Right forelimb (tissue), 1 donor: ENCODE measurements at regions not wholly inside any gene's neighbourhood (a gene's known extent, or its start where the extent isn't known, plus 50 kb on each side); places are given as distances from the start of the nearest gene placed in this dataset.

Experiments used
- DNase-seq: peaks from one replicate; pipeline ENCODE4 v3.0.0-alpha.2; 2018

DNA sequence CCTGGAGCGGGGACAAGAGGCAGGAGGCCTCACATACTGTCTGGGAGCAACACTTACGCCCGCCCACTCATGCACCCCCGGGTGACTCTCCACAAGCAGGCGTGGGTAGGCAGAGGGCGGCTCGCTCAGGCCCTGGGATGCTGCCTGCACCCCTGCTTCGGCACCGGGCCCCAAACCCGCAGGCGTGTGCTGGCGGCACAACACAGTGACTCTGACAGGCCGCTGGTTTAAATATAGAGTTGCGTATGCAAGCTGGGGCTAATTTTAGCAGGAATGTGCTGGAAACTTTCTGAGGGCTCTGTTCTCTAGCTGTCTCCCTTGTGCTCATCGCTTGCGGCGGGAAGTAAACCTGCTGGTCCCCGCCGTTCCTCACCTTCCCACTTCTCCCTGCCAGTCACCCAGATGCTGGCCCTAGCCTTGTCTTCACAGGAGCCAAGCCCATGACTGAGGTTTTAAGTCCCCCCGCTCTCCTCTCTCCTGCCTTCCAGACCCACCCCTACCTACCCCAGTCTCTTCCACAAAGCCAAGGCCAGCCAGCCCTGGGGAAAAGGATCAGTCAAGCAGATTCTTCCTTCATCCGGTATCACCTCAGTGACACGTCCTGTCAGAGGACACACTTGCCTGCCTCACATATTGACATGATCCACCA, 94.5 kb upstream of the FOXP4 start:
- DNase-seq, result peak; percentile 77

DNA sequence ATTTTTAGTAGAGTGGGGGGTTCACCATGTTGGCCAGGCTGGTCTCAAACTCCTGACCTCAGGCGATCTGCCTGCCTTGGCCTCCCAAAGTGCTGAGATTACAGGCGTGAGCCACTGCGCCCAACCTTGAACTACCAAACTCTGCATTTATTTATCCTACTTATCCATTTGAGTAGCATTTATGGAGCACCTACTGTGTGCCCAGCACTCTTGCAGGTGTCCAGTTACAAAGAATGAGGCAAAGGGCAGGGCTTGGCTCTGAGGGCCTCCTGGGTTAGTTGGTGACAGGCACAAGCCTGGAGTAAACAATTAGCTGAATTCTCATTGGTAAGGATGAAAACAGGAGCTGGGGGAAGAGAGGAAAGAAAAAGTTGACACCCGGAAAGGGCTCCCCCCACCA, 93.4 kb upstream of the FOXP4 start:
- DNase-seq, result no peak

DNA sequence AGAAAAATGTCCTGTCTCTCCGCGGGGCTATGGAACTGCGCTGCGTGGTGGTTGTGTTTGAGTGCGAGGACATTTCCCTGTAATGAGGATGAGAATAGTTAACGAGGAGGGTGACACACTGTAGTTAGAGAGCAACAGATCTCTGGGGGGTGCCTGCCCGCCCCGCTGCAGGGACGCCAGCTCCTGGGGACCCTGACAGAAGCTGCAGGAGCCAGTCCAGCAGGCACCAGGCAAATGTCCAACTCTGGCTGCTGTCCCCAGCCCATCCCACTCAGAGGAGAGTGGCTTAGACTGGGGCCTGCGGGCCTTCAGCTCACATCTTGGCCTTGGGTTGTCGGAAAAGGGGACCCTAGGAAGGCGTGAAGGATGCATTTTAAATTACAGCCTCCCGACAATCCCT, 92.9 kb upstream of the FOXP4 start:
- DNase-seq, result no peak

- no peak for DNase-seq
These were observed 91.9 kb upstream of the FOXP4 start for GRCh38 chr6:41454189-41454789.

DNA sequence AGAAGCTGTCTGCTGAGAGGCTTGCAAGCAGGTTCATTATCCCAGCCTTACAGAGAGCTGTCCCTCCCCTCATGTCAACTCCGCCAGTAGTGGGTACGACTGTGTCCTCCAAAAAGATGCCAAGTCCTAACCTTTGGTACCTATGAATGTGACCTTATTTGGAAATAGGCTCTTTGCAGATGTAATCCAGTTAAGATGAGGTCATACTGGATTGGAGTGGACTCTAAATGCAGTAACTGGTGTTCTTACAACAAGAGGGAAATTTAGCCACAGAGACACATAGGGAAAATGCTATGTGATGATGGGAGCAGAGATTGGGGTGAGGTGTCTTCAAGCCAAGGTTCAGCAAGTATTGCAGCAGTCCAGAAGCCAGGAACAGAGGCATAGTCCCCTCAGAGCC, 90.8 kb upstream of the FOXP4 start:
- DNase-seq, result no peak

DNA sequence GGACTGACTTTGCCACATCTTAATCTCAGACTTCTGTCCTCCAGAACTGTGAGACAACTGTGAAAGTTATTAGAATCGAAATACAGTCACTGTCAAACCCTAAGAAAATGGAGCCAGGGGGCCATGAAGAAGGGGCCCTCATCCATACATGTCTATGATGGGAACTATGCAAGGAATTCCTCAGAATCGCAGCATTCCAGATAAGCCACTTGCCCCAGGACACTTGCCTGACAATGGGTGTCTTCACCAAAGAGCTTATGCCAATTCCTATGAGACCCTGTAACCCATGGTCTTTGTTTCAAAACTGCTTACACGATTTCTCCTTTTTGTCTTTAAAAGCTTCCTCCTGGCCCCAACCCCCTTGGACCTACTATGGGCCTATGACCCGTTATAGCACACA, 90.4 kb upstream of the FOXP4 start:
- DNase-seq, result no peak

GRCh38 chr6:41457303-41457670, 88.9 kb upstream of the FOXP4 start:
- no peak for DNase-seq

GRCh38 chr6:41459738-41460137, 86.4 kb upstream of the FOXP4 start:
- no peak for DNase-seq

- no peak for DNase-seq
These were observed 85.3 kb upstream of the FOXP4 start for GRCh38 chr6:41460742-41461336.

DNA sequence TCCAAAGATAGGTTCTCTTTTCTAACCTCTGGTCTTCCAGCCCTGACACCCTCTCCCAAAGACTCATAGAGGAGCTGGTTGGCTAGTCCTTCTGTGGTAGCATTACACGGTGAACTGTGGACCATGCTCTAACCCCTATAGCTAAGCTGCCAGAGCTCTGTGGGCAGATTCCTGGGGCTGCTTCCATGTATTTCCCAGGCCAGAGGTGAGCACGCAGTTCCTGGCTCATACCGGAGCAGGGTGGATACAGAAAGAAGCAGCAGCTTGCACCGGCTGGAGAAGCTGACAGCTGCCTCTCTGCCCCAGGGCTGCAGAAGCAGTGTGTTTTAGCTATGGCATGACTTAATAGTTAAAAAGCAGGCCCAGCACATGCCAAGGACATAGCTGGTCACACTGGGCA, 84.1 kb upstream of the FOXP4 start:
- DNase-seq, result no peak

DNA sequence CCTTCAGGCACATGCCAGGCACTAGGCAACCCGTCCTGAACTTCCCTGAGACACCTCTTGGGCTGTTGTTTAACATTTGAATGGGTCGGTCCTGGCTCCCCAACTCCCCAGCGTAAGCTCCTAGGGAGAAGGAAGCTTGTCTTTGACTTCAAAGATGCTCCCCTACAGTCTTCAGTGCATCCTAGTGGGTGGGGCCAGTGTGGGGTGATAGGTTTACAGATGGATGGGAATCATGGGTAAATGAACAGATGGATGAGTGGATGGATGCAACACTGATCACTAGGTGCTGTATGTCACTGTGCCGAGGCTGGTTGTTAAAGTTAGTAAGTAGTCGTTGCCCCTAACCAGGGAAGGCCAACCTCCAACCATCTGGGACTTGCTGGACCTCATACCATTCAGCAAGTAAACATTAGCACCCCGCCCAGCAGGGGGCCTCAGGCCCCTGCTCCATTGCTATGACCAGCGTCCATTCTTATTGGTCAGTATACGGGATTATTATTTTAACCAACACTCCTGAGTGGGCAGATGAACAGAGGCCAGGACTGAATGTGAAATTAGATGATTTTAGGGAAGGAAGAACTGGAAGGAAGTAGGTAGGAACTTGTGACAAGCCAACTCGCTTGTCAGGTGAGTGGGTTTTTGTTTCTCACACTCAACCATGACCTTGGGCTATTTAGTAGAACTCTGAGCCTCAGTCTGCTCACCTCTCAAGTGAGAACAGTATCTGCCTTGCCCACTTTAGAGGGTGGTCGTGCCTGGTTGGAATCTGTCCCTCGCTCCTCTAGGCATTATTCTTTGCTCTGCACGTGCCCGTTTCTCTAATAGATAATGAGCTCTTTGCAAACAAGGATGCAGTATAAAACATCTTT, 82.9 kb upstream of the FOXP4 start:
- DNase-seq, result no peak

DNA sequence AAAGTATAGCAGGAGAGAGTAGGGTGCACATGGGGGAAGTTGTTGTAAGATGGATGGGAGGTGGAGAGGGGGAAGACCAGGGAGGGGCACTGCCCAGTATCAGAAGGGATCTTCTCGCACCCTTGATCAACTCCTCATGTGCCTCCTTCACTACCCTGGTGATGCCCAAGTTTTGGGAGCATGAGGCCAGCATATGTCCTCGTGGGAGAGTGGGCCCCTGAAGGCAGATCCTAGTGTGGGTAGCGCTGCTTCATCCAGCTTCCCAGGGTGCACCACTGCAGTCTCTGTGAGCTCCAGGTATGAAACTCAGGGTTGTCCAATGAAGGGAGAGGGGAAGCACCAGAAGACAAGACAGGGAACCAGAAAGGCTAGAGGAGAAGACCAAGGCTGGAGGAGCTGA, 82.2 kb upstream of the FOXP4 start:
- DNase-seq, result no peak

DNA sequence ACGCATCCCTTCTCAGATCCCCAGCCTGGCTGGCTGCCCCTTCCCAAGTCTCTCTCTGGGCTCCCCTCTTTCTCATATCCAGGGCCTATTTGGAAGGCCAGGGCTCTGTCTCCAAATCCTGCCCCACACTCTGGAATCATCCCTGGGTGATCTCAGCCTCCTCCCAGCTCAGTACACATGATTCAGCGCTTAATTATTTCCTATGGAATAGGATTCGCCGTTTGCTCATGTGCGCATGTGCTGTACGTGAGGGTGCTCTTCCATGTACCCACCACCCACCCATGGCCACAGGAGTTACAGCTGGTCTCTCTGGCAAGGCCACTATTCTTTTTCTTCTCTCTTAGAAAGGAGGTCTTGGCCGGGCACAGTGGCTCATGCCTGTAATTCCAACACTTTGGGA, 81.7 kb upstream of the FOXP4 start:
- DNase-seq, result no peak

DNA sequence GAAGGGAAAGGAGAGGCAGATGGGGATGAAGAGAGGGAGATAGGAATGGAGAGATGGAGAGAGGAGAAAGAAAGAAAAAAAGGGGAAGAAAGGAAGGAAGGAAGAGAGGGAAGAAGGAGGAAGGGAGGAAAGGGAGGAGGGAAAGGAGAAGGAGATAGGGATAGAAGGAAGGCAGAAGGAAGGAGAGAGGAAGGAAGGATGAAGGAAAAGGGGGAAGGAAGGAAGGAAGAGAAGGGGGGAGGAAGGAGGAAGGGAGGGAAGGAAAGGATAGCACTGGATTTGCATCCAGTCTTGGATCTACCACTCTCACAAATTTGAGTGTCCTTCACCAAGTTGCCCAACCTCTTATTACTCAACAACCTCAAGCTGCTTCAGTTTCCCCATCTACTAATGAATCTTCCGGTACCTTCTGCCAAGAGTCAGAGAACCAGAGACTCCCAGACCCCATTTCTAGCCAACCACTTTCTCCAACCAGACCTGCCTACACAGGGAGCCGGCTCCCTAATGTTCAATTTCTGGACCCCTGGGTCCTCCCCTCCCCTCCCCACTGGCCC, 79.7 kb upstream of the FOXP4 start:
- DNase-seq, result no peak

DNA sequence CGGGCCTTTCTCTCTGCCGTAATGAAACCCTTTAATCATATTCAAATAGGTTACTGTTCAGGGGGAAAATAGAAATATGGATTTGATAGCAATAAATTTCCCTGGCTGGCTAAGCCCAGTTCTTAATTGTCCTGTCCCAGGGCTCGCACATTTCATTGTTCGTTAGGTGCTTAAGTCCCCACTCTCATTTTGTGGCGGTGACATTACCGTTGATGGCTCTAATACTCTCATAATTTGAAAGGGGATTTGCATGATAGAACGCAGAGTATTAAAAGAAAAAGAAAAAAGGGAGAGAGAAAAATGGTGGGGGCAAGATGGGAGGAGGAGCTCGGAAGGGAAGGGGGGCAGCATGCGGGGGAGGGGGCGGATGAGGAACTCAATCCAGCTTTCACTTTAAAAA, 79.1 kb upstream of the FOXP4 start:
- no peak for DNase-seq

DNA sequence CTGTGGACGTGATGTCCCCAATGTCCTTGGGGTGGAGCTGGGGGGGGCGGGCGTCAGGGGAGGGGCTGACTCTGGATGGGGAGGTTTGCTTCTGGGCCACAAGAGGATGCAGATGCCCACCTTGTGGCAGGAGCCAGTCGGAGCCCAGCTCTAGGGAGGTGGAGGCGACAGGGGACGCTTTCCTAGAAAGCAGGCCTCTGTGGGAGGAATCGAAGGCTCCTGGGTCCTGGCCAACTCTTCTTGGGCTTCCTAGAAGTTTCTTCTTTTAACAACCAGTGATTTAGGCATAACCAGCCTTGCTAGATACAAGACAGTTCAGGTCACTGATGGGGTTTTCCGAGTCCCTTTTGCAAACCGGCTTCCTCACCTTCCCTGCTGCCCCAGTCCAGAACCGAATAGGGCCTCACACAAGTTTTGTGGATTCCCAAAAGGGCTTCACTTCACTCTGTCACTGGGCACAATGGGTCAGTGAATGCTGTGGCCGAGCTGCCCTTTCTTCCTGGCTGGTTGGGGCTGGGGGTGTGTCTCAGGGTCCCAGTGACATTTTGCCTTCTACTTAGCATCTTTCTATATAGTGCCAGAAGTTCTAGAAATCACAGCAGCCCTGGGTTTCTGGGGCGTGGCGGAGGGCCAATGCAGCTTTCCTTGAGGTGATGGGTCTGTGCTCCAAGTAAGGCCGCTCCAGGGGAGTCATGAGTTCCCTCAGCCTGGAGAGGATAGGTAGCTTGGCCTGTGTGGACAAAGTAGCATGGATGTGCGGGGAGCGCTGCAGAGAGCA, 78.4 kb upstream of the FOXP4 start:
- no peak for DNase-seq

DNA sequence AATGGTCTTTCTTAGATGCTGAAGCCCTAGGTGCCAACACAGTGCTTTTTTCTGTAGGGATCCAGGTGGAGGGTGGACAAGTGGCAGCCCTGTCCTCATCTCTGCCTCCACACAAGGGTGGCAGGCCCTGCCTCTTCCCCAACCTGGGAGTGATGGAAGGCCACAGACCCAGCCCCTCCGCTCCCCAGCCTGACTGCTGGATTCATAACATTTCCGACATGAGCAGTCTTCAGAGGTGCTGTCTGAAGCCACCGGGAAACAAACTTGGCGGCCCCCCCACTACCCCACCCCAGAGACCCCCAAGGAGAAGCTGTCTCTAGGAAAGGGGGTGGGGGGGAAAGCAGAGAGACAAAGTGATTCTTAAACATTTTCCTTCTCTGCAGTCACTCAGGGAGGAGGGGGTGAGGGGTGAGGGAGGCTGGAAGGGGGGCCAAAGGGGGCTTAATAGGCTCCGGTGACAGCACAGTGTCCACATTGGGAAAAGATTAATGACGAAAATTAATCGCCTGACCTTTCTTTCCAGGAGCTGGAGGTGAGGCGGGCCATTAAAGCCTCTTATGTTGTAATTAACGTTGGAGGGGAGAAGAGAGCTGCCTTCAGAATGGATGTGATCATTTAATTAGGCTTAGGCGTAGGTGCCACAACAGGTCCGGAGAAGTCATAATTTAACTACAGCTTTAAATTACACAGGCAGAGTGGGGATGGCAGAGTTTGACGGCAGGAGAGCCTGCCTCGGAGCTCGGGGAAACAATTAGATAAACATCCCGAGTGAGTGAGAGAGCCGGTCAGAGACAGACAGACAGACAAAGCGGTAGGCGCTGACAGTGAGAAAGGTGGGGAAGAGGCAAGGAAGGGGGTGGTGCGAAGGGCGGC, 76.8 kb upstream of the FOXP4 start:
- no peak for DNase-seq

- no peak for DNase-seq
These were observed 76.2 kb upstream of the FOXP4 start for GRCh38 chr6:41470029-41470330.

DNA sequence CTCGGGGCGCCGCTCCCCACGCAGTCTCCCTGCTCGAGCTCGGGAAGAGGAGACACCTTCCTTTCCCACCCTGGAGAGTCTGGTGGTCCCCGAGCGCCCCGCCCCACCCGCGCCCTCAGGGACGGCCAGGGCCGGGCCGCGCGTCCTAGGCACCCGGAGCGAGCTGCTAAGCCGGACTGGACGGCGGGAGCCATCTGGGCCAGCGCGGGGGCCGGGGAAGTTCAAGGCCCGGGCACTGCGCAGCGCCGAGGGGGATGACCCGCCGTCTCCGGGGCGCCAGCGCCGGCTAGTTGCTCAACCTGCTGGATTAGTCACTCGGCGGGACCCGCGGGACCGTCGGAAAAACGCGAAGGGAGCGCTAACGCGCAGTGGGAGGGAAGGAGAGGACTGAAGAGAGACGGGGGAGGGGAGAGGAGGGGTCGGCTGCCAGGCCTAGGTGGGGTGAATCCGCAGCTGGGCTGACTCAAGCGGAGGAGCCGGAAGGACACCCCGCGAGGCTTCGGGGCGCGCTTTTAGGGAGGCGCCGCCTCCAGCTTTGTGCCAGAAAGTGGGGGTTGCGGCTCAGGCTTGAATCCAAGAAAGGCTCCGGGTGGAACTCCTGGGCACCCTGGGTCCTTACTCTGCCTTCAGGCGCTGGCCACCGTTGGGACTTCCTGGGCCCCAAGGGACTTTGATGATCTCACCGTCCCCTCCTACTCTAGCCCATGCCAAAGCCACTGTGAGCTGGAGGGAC, 75.7 kb upstream of the FOXP4 start:
- no peak for DNase-seq

DNA sequence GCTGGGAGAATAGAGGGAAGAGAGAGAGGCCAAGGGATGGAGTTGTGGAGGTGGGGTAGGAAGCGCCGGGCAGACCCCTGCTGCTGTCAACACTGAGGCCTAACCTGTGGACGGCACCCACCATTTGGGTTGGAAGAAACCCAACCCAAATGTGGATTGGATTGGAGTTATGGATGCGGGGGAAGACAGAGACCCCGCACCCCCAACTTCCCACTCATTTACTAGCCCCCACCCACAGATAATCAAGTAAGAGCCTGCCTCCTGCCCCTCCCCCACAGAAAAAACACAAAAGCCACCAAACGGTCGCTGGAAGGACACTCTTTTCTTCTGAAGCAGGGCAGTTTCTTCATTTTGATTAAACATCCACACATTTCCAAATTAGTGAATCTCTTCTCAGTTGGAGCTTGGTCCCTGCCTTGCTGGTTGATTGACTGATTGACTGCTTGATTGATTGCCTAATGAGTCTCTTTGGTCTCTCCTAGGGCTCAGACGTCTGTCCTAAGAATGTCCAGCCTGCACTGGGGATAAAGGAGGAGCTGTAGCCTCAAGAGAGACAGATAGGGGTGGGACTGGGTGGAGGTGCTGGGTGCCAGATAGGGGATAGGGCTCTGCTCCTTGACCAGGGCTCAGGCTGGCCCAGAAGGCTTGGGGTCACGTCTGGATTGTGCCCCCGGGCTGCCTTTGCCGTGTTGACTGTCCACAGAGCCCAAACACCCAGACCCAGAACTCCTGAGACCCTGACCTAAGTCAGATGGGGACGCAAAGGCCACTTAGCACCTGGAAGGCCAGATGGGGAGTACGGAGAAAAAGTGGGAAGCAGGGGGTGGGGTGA, 74.9 kb upstream of the FOXP4 start:
- DNase-seq, result no peak
